MG63 (cell line): ENCODE measurements at regions not wholly inside any gene's neighbourhood (a gene's known extent, or its start where the extent isn't known, plus 50 kb on each side); places are given as distances from the start of the nearest gene placed in this dataset.
"Not testable (repeated sequence)": the region's sequence is repeated elsewhere in the genome, so short reads cannot be mapped to it uniquely, and the experiment has no call there.

ENCODE experiments used
- DNase-seq: peaks from one replicate; pipeline ENCODE4 v3.0.0-alpha.2; 2020
- H3K27me3 ChIP-seq: fragments of 250-450 bp; sonication (Bioruptor Pico); 2 replicates; pipeline ENCODE4 v1.5.1; 2020; ENCODE audit warnings: mild to moderate bottlenecking, moderate library complexity
- H3K36me3 ChIP-seq: fragments of 250-450 bp; sonication (Bioruptor Pico); 2 replicates; pipeline ENCODE4 v1.5.1; 2020; ENCODE audit warnings: mild to moderate bottlenecking, moderate library complexity
- H3K4me3 ChIP-seq: fragments of 250-450 bp; sonication (Bioruptor Pico); 2 replicates; pipeline ENCODE4 v1.5.1; 2020; ENCODE audit warnings: mild to moderate bottlenecking, moderate library complexity
- H3K9me3 ChIP-seq: fragments of 250-450 bp; sonication (Bioruptor Pico); 2 replicates; pipeline ENCODE4 v1.5.1; 2020; ENCODE audit warnings: mild to moderate bottlenecking, moderate library complexity

GRCh38 chr4:32841217-32841616 is 2121.0 kb downstream of the PCDH7 start:
- no peaks in the 10 kb centered on the region for H3K27me3 ChIP-seq

DNA sequence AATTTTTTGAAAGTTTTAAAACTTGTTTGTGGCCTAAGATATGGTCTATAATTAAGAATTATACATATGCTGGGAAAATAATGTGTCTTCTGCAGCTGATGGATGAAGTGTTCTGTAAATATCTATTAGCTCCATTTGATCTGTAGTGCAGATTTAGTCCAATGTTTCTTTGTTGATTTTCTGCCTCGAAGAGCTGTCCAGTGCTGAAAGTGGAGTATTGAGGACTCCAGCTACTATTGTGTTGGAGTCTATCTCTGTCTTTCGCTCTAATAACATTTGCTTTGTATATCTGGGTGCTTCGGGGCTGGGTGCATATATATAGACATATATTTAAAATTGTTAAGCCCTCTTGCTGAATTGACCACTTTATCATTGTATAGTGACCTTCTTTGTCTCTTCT is 2127.3 kb downstream of the PCDH7 start:
- no peak overlapping the region for H3K4me3 ChIP-seq
- no peaks in the 10 kb centered on the region for H3K9me3 ChIP-seq
- no peaks in the 10 kb centered on the region for H3K36me3 ChIP-seq
- no peaks in the 10 kb centered on the region for H3K27me3 ChIP-seq
- no peak for DNase-seq

More at GRCh38 chr4:32841217-32841616, 2121.0 kb downstream of the PCDH7 start:
- H3K36me3 ChIP-seq: no peaks in the 10 kb centered on the region
- no peak overlapping the region for H3K4me3 ChIP-seq
- H3K9me3 ChIP-seq: no peaks in the 10 kb centered on the region
- DNase-seq: no peak

- Histone ChIP-seq H3K4me3 (no peak overlapping the region), H3K27me3 (no peaks in the 10 kb centered on the region), H3K9me3 (no peaks in the 10 kb centered on the region), H3K36me3 (no peaks in the 10 kb centered on the region)
- no peak for DNase-seq
These were observed 2135.5 kb downstream of the PCDH7 start for GRCh38 chr4:32855622-32856021.

- no peak for DNase-seq
- Histone ChIP-seq H3K27me3 (no peaks in the 10 kb centered on the region), H3K4me3 (no peak overlapping the region), H3K9me3 (no peaks in the 10 kb centered on the region), H3K36me3 (no peaks in the 10 kb centered on the region)
These were observed 2138.2 kb downstream of the PCDH7 start for GRCh38 chr4:32858361-32858760.

DNA sequence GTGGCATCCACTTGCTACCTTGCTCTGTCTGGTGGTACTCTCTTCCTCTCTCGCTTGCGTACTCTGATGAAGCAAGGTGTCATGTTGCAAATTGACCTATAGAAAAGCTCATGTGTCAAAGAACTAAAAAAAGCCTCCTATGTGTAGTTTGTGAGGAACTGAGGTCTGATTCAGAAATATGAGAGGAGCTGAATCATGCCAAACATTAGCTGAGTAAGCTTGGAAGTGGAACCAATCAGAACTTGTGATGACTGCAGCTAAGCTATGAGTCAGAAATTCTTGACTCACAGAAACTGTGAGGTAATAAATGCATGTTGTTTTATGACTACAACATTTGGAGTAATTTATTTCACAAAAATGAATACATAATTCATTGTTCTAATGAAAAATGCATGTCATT is 2138.8 kb downstream of the PCDH7 start:
- no peak for DNase-seq
- Histone ChIP-seq H3K9me3 (no peaks in the 10 kb centered on the region), H3K4me3 (no peak overlapping the region), H3K27me3 (no peaks in the 10 kb centered on the region), H3K36me3 (no peaks in the 10 kb centered on the region)

GRCh38 chr4:32864713-32865351 is 2144.7 kb downstream of the PCDH7 start:
- Histone ChIP-seq H3K4me3 (no peak overlapping the region), H3K27me3 (no peaks in the 10 kb centered on the region), H3K36me3 (no peaks in the 10 kb centered on the region), H3K9me3 (no peaks in the 10 kb centered on the region)
- no peak for DNase-seq

DNA sequence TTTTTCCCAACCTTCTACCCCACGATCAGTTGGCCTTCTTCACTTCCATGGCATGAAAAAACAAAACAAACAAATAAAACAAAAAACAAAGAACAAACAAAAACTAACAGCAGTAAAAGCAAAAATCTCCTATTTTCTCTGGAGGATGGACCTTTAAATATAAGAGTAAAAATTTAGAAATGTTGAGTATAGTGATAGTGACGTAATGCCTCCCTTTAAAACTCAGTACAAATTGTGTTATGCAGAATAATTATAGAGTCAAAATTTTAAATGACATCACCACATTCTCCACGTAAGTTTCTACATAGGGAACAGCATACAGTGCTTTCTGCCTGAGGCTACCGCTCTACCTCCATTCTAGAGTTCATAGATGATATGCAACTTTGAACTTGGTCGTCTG is 2156.4 kb downstream of the PCDH7 start:
- no peaks in the 10 kb centered on the region for H3K27me3 ChIP-seq
- H3K9me3 ChIP-seq: no peaks in the 10 kb centered on the region
- H3K4me3 ChIP-seq: no peak overlapping the region
- no peaks in the 10 kb centered on the region for H3K36me3 ChIP-seq
- DNase-seq: no peak

GRCh38 chr4:32879913-32880312 is 2159.7 kb downstream of the PCDH7 start:
- DNase-seq: no peak
- Histone ChIP-seq H3K9me3 (no peaks in the 10 kb centered on the region), H3K36me3 (no peaks in the 10 kb centered on the region), H3K27me3 (no peaks in the 10 kb centered on the region), H3K4me3 (no peak overlapping the region)

GRCh38 chr4:32884198-32884597 is 2164.0 kb downstream of the PCDH7 start:
- no peaks in the 10 kb centered on the region for H3K9me3 ChIP-seq
- no peaks in the 10 kb centered on the region for H3K27me3 ChIP-seq
- no peak for DNase-seq
- no peaks in the 10 kb centered on the region for H3K36me3 ChIP-seq
- no peak overlapping the region for H3K4me3 ChIP-seq

GRCh38 chr4:32890398-32890797 is 2170.2 kb downstream of the PCDH7 start:
- DNase-seq: no peak
- no peaks in the 10 kb centered on the region for H3K36me3 ChIP-seq
- H3K4me3 ChIP-seq: no peak overlapping the region
- H3K27me3 ChIP-seq: no peaks in the 10 kb centered on the region
- no peaks in the 10 kb centered on the region for H3K9me3 ChIP-seq

GRCh38 chr4:32909053-32909452 is 2188.9 kb downstream of the PCDH7 start:
- Histone ChIP-seq H3K36me3 (no peaks in the 10 kb centered on the region), H3K27me3 (no peaks in the 10 kb centered on the region), H3K4me3 (no peak overlapping the region), H3K9me3 (no peaks in the 10 kb centered on the region)
- DNase-seq: no peak

DNA sequence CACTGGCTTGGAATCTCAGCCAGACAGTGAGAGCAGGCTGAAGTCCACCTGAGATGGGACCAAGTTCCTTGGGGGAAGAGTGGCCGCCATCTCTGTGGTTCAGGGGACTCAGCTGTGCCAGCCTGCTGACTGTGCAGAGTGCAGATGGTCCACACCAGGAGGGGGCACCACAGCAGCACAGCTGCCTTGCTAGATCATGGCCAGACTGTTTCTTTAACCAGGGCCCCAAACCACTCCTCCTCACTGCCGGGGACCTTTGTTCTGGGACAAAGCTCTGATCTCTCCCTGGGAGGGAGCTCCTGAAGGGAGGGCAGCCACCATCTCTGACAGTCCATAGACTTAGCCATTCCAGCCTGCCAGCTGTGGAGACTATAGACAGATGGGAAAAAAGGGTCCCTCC is 2189.6 kb downstream of the PCDH7 start:
- Histone ChIP-seq H3K27me3 (no peaks in the 10 kb centered on the region), H3K4me3 (no peak overlapping the region), H3K36me3 (no peaks in the 10 kb centered on the region), H3K9me3 (no peaks in the 10 kb centered on the region)
- DNase-seq: no peak

DNA sequence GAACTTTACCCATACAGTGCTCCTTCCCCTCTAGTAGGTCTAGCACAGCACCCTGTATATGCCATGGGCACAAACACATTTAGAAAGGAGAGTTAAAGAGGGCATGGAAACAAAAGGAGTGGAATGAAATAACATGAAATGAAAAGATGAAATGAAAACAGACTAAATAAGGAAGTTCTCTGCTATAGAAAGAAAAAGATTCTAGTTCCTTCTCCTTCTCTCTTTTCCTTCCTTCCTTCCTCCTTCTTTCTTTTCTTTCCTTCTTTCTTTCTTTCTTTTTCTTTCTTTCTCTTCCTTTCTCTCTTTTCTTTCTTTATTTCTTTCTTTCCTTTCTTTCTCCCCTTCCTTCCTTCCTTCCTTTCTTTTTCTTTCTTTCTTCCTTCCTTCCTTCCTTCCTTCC is 2197.4 kb downstream of the PCDH7 start:
- Histone ChIP-seq H3K9me3 (no peaks in the 10 kb centered on the region), H3K27me3 (no peaks in the 10 kb centered on the region), H3K36me3 (no peaks in the 10 kb centered on the region), H3K4me3 (no peak overlapping the region)
- no peak for DNase-seq

DNA sequence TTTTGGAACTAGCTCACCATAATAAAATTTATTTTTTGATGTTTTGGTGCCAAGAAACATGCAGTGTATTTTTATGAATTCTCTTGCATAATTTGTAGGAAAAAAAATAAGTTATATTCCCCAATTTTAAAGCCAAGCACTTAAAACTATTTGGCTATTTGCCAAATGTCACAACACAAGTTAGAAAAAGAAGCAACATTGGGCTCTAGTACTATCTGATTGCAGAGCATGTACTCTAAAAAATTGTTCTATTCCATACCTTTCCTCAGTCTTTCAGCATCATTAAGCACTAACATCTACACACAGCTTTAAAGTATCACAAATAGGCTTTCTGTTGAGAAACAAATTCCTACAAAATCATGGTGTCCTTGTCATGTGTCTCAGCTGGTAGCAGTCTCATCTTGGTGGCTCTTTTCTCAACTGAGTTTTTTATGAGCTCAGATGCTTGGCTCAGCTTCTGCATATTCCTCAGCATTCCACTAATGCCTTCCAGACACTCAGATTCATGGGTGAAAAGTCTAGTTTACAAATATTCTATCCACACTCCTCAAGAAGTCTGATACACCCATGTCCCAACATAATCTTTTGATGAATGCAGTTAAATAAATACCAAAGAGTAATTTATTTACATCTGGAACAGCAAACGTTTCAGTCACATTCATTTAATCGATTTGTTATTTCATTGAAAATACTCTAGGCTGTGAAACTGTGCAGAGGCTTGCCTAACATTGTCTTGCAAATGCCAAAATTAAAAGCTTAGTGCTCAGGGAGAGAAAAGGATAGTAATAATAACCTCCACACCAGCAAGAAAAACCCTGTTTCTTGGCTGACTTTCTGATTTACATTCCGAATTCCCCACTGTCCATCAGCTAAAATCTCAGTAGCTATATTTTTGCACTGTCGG is 2209.9 kb downstream of the PCDH7 start:
- H3K4me3 ChIP-seq: no peak overlapping the region
- H3K27me3 ChIP-seq: no peaks in the 10 kb centered on the region
- no peaks in the 10 kb centered on the region for H3K36me3 ChIP-seq
- no peak for DNase-seq
- H3K9me3 ChIP-seq: no peaks in the 10 kb centered on the region

- Histone ChIP-seq H3K9me3 (no peaks in the 10 kb centered on the region), H3K4me3 (no peak overlapping the region), H3K27me3 (no peaks in the 10 kb centered on the region), H3K36me3 (no peaks in the 10 kb centered on the region)
- no peak for DNase-seq
These were observed 2210.5 kb downstream of the PCDH7 start for GRCh38 chr4:32930700-32931099.

- Histone ChIP-seq H3K9me3 (no peaks in the 10 kb centered on the region), H3K27me3 (no peaks in the 10 kb centered on the region), H3K4me3 (no peak overlapping the region), H3K36me3 (no peaks in the 10 kb centered on the region)
- no peak for DNase-seq
These were observed 2211.3 kb downstream of the PCDH7 start for GRCh38 chr4:32931475-32931874.

- Histone ChIP-seq H3K4me3 (no peak overlapping the region), H3K27me3 (no peaks in the 10 kb centered on the region), H3K9me3 (no peaks in the 10 kb centered on the region), H3K36me3 (no peaks in the 10 kb centered on the region)
- no peak for DNase-seq
These were observed 2212.0 kb downstream of the PCDH7 start for GRCh38 chr4:32932156-32932555.

DNA sequence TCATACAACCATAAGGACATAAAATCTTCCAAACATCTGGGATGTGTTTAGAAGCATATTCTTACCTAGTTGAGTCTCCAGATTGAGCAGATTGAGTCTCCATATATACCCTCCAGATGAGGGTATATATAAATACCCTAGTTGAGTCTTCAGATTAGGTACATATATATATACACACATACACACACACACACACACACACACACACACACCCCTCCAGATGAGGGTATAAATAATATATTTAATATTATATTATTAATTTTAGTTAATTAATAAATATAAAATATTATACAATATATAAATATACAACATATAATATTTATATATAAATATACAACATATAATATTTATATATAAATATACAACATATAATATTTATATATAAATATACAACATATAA is 2219.1 kb downstream of the PCDH7 start:
- not testable (repeated sequence) for DNase-seq

More for the DNA sequence above, 2219.1 kb downstream of the PCDH7 start:
- H3K36me3 ChIP-seq, H3K27me3 ChIP-seq, H3K9me3 ChIP-seq, H3K4me3 ChIP-seq: not testable (repeated sequence)
